MCF 10A (cell line): ENCODE measurements at regions not wholly inside any gene's neighbourhood (a gene's known extent, or its start where the extent isn't known, plus 50 kb on each side); places are given as distances from the start of the nearest gene placed in this dataset.

ENCODE experiments used
- BruUV-seq: library from RNA; stranded (reverse); fragments of 400-500 nt; replicated peaks from 2 replicates; lab custom pipeline; 2021; lab: Mats Ljungman, UMichigan
- CTCF ChIA-PET: fragments of 300-600 bp; sonication (Branson Sonifier 250); formaldehyde crosslinking; extraction: SDS; loops from one replicate; lab custom pipeline; 2021; ENCODE audit warnings: antibody characterized with exemption, inconsistent platforms; lab: Yijun Ruan, JAX
- POLR2A ChIA-PET: fragments of 300-600, 350-650 bp; sonication (Branson Sonifier 250); formaldehyde crosslinking; extraction: SDS; loops from one replicate; lab custom pipeline; 2020; ENCODE audit warnings: antibody characterized with exemption, inconsistent platforms; lab: Yijun Ruan, JAX
- DNase-seq: peaks from one replicate; pipeline ENCODE4 v3.0.0-alpha.2; 2018; ENCODE audit not compliant: unreplicated experiment
- H3K27ac Mint-ChIP-seq: one replicate; pipeline ENCODE4 v1.8.0; 2022; ENCODE audit warnings: mild to moderate bottlenecking, low read depth, mixed read lengths; ENCODE audit not compliant: unreplicated experiment
- H3K27me3 Mint-ChIP-seq: one replicate; pipeline ENCODE4 v1.8.0; 2022; ENCODE audit warnings: mixed read lengths; ENCODE audit not compliant: insufficient read depth, unreplicated experiment
- H3K36me3 Mint-ChIP-seq: one replicate; pipeline ENCODE4 v1.8.0; 2022; ENCODE audit warnings: mild to moderate bottlenecking, moderate library complexity, mixed read lengths; ENCODE audit not compliant: insufficient read depth, unreplicated experiment
- H3K4me1 Mint-ChIP-seq: one replicate; pipeline ENCODE4 v1.8.0; 2022; ENCODE audit warnings: mixed read lengths; ENCODE audit not compliant: insufficient read depth, unreplicated experiment
- H3K4me3 Mint-ChIP-seq: one replicate; pipeline ENCODE4 v1.8.0; 2022; ENCODE audit warnings: mild to moderate bottlenecking, moderate library complexity, mixed read lengths; ENCODE audit not compliant: unreplicated experiment
- H3K9me3 Mint-ChIP-seq: one replicate; pipeline ENCODE4 v1.8.0; 2022; ENCODE audit warnings: mixed read lengths; ENCODE audit not compliant: unreplicated experiment
- intact Hi-C: fragments of 100-400 bp; cut with micrococcal nuclease; formaldehyde crosslinking; loops from 2 replicates; pipeline ENCODE4 v1.14.1; 2022
- TF ChIP-seq, protein P1 (sequence below): fragments of 200-600 bp; IDR thresholded peaks from one replicate; pipeline ENCODE4 v1.8.0; 2022; ENCODE audit warnings: antibody characterized with exemption, mild to moderate bottlenecking; ENCODE audit not compliant: unreplicated experiment

- no TSS peak for BruUV-seq
- intact Hi-C loops: no loop called here
- DNase-seq: no peak
- Mint-ChIP-seq H3K27me3 (no peaks in the 10 kb centered on the region), H3K36me3 (no peaks in the 10 kb centered on the region), H3K9me3 (no peaks in the 10 kb centered on the region), H3K27ac (no peak overlapping the region), H3K4me3 (no peak overlapping the region), H3K4me1 (peaks cover 2% of the 10 kb centered on the region)
- TF ChIP-seq, protein P1, sequence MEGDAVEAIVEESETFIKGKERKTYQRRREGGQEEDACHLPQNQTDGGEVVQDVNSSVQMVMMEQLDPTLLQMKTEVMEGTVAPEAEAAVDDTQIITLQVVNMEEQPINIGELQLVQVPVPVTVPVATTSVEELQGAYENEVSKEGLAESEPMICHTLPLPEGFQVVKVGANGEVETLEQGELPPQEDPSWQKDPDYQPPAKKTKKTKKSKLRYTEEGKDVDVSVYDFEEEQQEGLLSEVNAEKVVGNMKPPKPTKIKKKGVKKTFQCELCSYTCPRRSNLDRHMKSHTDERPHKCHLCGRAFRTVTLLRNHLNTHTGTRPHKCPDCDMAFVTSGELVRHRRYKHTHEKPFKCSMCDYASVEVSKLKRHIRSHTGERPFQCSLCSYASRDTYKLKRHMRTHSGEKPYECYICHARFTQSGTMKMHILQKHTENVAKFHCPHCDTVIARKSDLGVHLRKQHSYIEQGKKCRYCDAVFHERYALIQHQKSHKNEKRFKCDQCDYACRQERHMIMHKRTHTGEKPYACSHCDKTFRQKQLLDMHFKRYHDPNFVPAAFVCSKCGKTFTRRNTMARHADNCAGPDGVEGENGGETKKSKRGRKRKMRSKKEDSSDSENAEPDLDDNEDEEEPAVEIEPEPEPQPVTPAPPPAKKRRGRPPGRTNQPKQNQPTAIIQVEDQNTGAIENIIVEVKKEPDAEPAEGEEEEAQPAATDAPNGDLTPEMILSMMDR: no peak
- CTCF ChIA-PET: interaction anchor here (0.9 kb wide), 1 partner anchor 39 kb away, joined by 3 read pairs; no protein-coding TSS in a partner anchor
- POLR2A ChIA-PET: interaction anchor here (0.9 kb wide), 1 partner anchor 9 kb away, joined by 3 read pairs; no protein-coding TSS in a partner anchor
Observed at GRCh38 chr2:60221098-60221497, 332.4 kb downstream of the BCL11A start.

DNA sequence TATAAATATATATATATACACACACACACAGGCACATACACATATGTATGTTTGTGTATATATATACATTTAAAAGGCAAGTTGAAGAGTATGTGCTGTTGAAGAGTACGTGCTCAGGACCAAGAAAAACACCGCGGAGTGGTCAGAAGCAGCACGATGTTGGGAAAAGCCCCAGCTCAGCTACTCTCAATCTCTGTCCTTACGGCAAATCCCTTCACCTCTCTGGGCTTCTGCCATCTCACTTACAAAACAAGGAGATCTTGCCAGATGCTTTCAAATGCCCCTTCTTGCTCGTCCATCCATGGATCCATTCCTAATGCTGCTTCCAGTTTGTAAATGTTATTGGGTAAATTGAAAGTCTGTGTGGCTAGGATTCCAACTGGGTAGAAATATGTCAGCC, 333.9 kb downstream of the BCL11A start:
- Mint-ChIP-seq H3K27ac (no peak overlapping the region), H3K9me3 (no peaks in the 10 kb centered on the region), H3K4me1 (peaks cover 6% of the 10 kb centered on the region), H3K36me3 (no peaks in the 10 kb centered on the region), H3K4me3 (no peak overlapping the region), H3K27me3 (no peaks in the 10 kb centered on the region)
- TF ChIP-seq, protein P1: no peak
- intact Hi-C loops: no loop called here
- ChIA-PET CTCF (interaction anchor here (0.9 kb wide), 1 partner anchor 67 kb away, joined by 3 read pairs; no protein-coding TSS in a partner anchor), POLR2A (no interaction called here)
- no peak for DNase-seq
- no TSS peak for BruUV-seq

- CTCF ChIA-PET: interaction anchor here (0.6 kb wide), 1 partner anchor 105 kb away, joined by 3 read pairs; no protein-coding TSS in a partner anchor
- no peak overlapping the region for H3K27ac Mint-ChIP-seq
- intact Hi-C loops: no loop called here
- TF ChIP-seq, protein P1: no peak
- H3K36me3 Mint-ChIP-seq: no peaks in the 10 kb centered on the region
- no peaks in the 10 kb centered on the region for H3K9me3 Mint-ChIP-seq
- POLR2A ChIA-PET: no interaction called here
- H3K4me3 Mint-ChIP-seq: no peak overlapping the region
- DNase-seq: peak; percentile 3
- H3K27me3 Mint-ChIP-seq: no peaks in the 10 kb centered on the region
- no TSS peak for BruUV-seq
- peaks cover 14% of the 10 kb centered on the region for H3K4me1 Mint-ChIP-seq
Observed at GRCh38 chr2:60216452-60216995, 336.9 kb downstream of the BCL11A start.

- H3K27ac Mint-ChIP-seq: no peak overlapping the region
Observed at GRCh38 chr2:60215386-60215901, 338.0 kb downstream of the BCL11A start.

More at GRCh38 chr2:60215386-60215901, 338.0 kb downstream of the BCL11A start:
- intact Hi-C loops: no loop called here
- BruUV-seq: no TSS peak
- TF ChIP-seq, protein P1: no peak
- Mint-ChIP-seq H3K4me3 (no peak overlapping the region), H3K27me3 (no peaks in the 10 kb centered on the region), H3K4me1 (peaks cover 14% of the 10 kb centered on the region), H3K9me3 (no peaks in the 10 kb centered on the region), H3K36me3 (no peaks in the 10 kb centered on the region)
- DNase-seq: no peak
- CTCF ChIA-PET: interaction anchor here (0.6 to 1.2 kb wide), 2 partner anchors 106 to 275 kb away, joined by 3 read pairs; no protein-coding TSS in a partner anchor
- POLR2A ChIA-PET: interaction anchor here (0.6 kb wide), 2 partner anchors 65 to 385 kb away, joined by 3 read pairs; no protein-coding TSS in a partner anchor
